ENCODE measurements at regions not wholly inside any gene's neighbourhood (a gene's known extent, or its start where the extent isn't known, plus 50 kb on each side); places are given as distances from the start of the nearest gene placed in this dataset.

GRCh38 chr5:72693546-72694205 lies 122.8 kb upstream of the TNPO1 start:
- DNase-seq (ENCODE audit: low read depth in 1 of 2, low spot score in 1 of 2) = no peak
- H3K27ac ChIP-seq = no peak overlapping the region
- no peaks in the 10 kb centered on the region for H3K36me3 ChIP-seq

GRCh38 chr5:72692651-72693442 lies 123.6 kb upstream of the TNPO1 start:
- Histone ChIP-seq H3K4me1 (ENCODE audit: low read depth) (no peaks in the 10 kb centered on the region), H3K27ac (no peak overlapping the region), H3K36me3 (no peaks in the 10 kb centered on the region), H3K4me3 (no peak overlapping the region), H3K27me3 (no peaks in the 10 kb centered on the region), H3K9me3 (ENCODE audit: low read depth) (peaks cover 4% of the 10 kb centered on the region)
- no peak for TF ChIP-seq CTCF (IDR thresholded peaks at IDR 0.05; ENCODE audit: low read depth, low read length)
- DNase-seq (ENCODE audit: low read depth in 1 of 2, low spot score in 1 of 2) = peak in 1 of 2 donors; percentile 68

More at GRCh38 chr5:72693546-72694205, 122.8 kb upstream of the TNPO1 start:
- H3K9me3 ChIP-seq (ENCODE audit: low read depth) = peaks cover 4% of the 10 kb centered on the region
- no peak overlapping the region for H3K4me3 ChIP-seq
- no peaks in the 10 kb centered on the region for H3K4me1 ChIP-seq (ENCODE audit: low read depth)
- no peak for TF ChIP-seq CTCF (IDR thresholded peaks at IDR 0.05; ENCODE audit: low read depth, low read length)
- no peaks in the 10 kb centered on the region for H3K27me3 ChIP-seq

GRCh38 chr5:72692231-72692637 lies 124.2 kb upstream of the TNPO1 start:
- no peak overlapping the region for H3K4me3 ChIP-seq
- no peaks in the 10 kb centered on the region for H3K36me3 ChIP-seq
- no peaks in the 10 kb centered on the region for H3K27me3 ChIP-seq
- H3K4me1 ChIP-seq (ENCODE audit: low read depth) = no peaks in the 10 kb centered on the region
- peaks cover 4% of the 10 kb centered on the region for H3K9me3 ChIP-seq (ENCODE audit: low read depth)
- TF ChIP-seq CTCF (IDR thresholded peaks at IDR 0.05; ENCODE audit: low read depth, low read length) = no peak
- H3K27ac ChIP-seq = no peak overlapping the region
- DNase-seq (ENCODE audit: low read depth in 1 of 2, low spot score in 1 of 2) = peak in 1 of 2 donors; percentile 49

- Histone ChIP-seq H3K9me3 (ENCODE audit: low read depth) (peaks cover 2% of the 10 kb centered on the region), H3K27me3 (no peaks in the 10 kb centered on the region), H3K27ac (no peak overlapping the region), H3K4me3 (no peak overlapping the region), H3K36me3 (no peaks in the 10 kb centered on the region), H3K4me1 (ENCODE audit: low read depth) (no peaks in the 10 kb centered on the region)
- TF ChIP-seq CTCF (IDR thresholded peaks at IDR 0.05; ENCODE audit: low read depth, low read length) = no peak
- no peak for DNase-seq (ENCODE audit: low read depth in 1 of 2, low spot score in 1 of 2)
Measured at GRCh38 chr5:72691751-72692150, 124.7 kb upstream of the TNPO1 start.

GRCh38 chr5:72688916-72689315 lies 127.5 kb upstream of the TNPO1 start:
- no peaks in the 10 kb centered on the region for H3K27me3 ChIP-seq
- H3K9me3 ChIP-seq (ENCODE audit: low read depth) = no peaks in the 10 kb centered on the region
- no peak for DNase-seq (ENCODE audit: low read depth in 1 of 2, low spot score in 1 of 2)
- H3K4me3 ChIP-seq = no peak overlapping the region
- no peaks in the 10 kb centered on the region for H3K36me3 ChIP-seq
- TF ChIP-seq CTCF (IDR thresholded peaks at IDR 0.05; ENCODE audit: low read depth, low read length) = no peak
- no peak overlapping the region for H3K27ac ChIP-seq
- no peaks in the 10 kb centered on the region for H3K4me1 ChIP-seq (ENCODE audit: low read depth)

Measured in cardiac muscle cell (in vitro differentiated cells and primary cell).